ENCODE measurements at regions not wholly inside any gene's neighbourhood (a gene's known extent, or its start where the extent isn't known, plus 50 kb on each side); places are given as distances from the start of the nearest gene placed in this dataset.

DNA sequence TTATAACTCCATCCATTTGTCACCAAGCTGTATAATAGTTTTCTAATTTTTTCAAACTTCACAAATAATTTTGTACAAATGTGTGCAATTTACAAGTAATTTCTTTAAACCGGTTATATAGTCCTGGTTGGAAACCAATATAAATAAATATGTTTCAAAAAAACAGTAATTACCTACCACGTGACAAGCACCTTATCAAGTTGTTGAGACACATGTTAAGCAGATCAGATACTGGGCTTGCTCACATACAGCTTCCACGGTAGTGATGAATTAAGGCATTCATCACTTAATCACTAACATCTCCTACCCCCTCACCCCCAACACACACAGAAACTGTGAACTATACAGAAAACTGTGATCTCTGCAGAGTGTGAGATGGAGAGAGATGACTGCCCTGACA lies 630.0 kb upstream of the MBL2 start:
- no peak for TF ChIP-seq POLR2A (IDR thresholded peaks at IDR 0.05)
- TF ChIP-seq, protein P1, sequence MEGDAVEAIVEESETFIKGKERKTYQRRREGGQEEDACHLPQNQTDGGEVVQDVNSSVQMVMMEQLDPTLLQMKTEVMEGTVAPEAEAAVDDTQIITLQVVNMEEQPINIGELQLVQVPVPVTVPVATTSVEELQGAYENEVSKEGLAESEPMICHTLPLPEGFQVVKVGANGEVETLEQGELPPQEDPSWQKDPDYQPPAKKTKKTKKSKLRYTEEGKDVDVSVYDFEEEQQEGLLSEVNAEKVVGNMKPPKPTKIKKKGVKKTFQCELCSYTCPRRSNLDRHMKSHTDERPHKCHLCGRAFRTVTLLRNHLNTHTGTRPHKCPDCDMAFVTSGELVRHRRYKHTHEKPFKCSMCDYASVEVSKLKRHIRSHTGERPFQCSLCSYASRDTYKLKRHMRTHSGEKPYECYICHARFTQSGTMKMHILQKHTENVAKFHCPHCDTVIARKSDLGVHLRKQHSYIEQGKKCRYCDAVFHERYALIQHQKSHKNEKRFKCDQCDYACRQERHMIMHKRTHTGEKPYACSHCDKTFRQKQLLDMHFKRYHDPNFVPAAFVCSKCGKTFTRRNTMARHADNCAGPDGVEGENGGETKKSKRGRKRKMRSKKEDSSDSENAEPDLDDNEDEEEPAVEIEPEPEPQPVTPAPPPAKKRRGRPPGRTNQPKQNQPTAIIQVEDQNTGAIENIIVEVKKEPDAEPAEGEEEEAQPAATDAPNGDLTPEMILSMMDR (IDR thresholded peaks at IDR 0.05): no peak
